Type B pancreatic cell (in vitro differentiated cells): ENCODE measurements at regions not wholly inside any gene's neighbourhood (a gene's known extent, or its start where the extent isn't known, plus 50 kb on each side); places are given as distances from the start of the nearest gene placed in this dataset.

ENCODE experiments used
- DNase-seq: peaks from one replicate; pipeline ENCODE4 v3.0.0; 2021; ENCODE audit warnings: mixed read lengths; ENCODE audit not compliant: unreplicated experiment; ENCODE audit errors: extremely low spot score
- H3K27ac Mint-ChIP-seq: 2 replicates; pipeline ENCODE4 v1.8.0; 2021; ENCODE audit warnings: mild to moderate bottlenecking, mixed read lengths
- H3K27me3 Mint-ChIP-seq: 2 replicates; pipeline ENCODE4 v1.8.0; 2021; ENCODE audit warnings: mixed read lengths
- H3K36me3 Mint-ChIP-seq: 2 replicates; pipeline ENCODE4 v1.8.0; 2021; ENCODE audit warnings: mixed read lengths
- H3K4me1 Mint-ChIP-seq: one replicate; pipeline ENCODE4 v1.8.0; 2021; ENCODE audit warnings: mixed read lengths; ENCODE audit not compliant: unreplicated experiment
- H3K4me3 Mint-ChIP-seq: 2 replicates; pipeline ENCODE4 v1.8.0; 2021; ENCODE audit warnings: mild to moderate bottlenecking, mixed read lengths
- H3K9me3 Mint-ChIP-seq: 2 replicates; pipeline ENCODE4 v1.8.0; 2021; ENCODE audit warnings: mixed read lengths
- CTCF ChIP-seq: fragments of 200-600 bp; sonication (generic); conservative IDR thresholded peaks from 2 replicates; pipeline ENCODE4 v1.5.0; 2021; ENCODE audit warnings: antibody characterized with exemption, mild to moderate bottlenecking

GRCh38 chr5:33033516-33033915, 322.4 kb downstream of the NPR3 start:
- no peak for DNase-seq
- Mint-ChIP-seq H3K27ac (no peak overlapping the region), H3K4me3 (no peak overlapping the region), H3K4me1 (peaks cover 14% of the 10 kb centered on the region), H3K36me3 (no peaks in the 10 kb centered on the region), H3K9me3 (peaks cover 8% of the 10 kb centered on the region), H3K27me3 (no peaks in the 10 kb centered on the region)
- no peak for TF ChIP-seq CTCF

- no peak for TF ChIP-seq CTCF
- H3K4me1 Mint-ChIP-seq = peaks cover 14% of the 10 kb centered on the region
- H3K27ac Mint-ChIP-seq = no peak overlapping the region
- peaks cover 8% of the 10 kb centered on the region for H3K9me3 Mint-ChIP-seq
- DNase-seq = no peak
- H3K36me3 Mint-ChIP-seq = no peaks in the 10 kb centered on the region
- H3K4me3 Mint-ChIP-seq = no peak overlapping the region
- H3K27me3 Mint-ChIP-seq = no peaks in the 10 kb centered on the region
Measured at GRCh38 chr5:33034777-33035176, 323.7 kb downstream of the NPR3 start.

GRCh38 chr5:33035851-33036527, 324.9 kb downstream of the NPR3 start:
- Mint-ChIP-seq H3K4me1 (peaks cover 14% of the 10 kb centered on the region), H3K27me3 (no peaks in the 10 kb centered on the region), H3K36me3 (no peaks in the 10 kb centered on the region), H3K4me3 (no peak overlapping the region), H3K9me3 (peaks cover 8% of the 10 kb centered on the region), H3K27ac (no peak overlapping the region)
- no peak for TF ChIP-seq CTCF
- no peak for DNase-seq

- Mint-ChIP-seq H3K27ac (no peak overlapping the region), H3K27me3 (no peaks in the 10 kb centered on the region), H3K36me3 (no peaks in the 10 kb centered on the region), H3K4me3 (no peak overlapping the region), H3K4me1 (peaks cover 10% of the 10 kb centered on the region), H3K9me3 (peaks cover 12% of the 10 kb centered on the region)
- no peak for TF ChIP-seq CTCF
- DNase-seq = no peak
Measured at GRCh38 chr5:33037076-33037475, 326.0 kb downstream of the NPR3 start.

GRCh38 chr5:33041586-33041985, 330.5 kb downstream of the NPR3 start:
- Mint-ChIP-seq H3K9me3 (peaks cover 6% of the 10 kb centered on the region), H3K27me3 (no peaks in the 10 kb centered on the region), H3K4me3 (no peak overlapping the region), H3K4me1 (peaks cover 5% of the 10 kb centered on the region), H3K27ac (no peak overlapping the region), H3K36me3 (no peaks in the 10 kb centered on the region)
- no peak for DNase-seq
- no peak for TF ChIP-seq CTCF
